ENCODE measurements at regions not wholly inside any gene's neighbourhood (a gene's known extent, or its start where the extent isn't known, plus 50 kb on each side); places are given as distances from the start of the nearest gene placed in this dataset.

DNA sequence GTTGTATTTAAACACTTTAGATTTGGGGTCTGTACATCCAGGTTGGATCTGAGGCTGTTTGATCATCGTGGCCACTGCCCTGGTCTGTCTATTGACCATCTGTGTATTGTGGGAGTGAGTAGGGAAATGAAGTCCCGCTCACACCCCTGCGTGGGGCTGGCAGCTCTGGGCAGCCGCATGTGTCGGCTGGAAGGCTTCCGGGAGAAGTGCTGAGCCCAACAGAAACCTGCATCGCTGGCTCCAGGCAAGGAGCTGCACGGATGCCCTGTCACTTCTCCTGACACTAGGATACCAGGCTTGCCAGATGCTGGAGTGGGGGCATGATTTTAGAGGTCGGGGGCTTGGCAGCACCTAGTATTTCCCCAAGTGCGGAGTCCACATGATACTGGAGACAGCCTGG lies 93.6 kb downstream of the PHETA1 start:
- TF ChIP-seq, protein P1, sequence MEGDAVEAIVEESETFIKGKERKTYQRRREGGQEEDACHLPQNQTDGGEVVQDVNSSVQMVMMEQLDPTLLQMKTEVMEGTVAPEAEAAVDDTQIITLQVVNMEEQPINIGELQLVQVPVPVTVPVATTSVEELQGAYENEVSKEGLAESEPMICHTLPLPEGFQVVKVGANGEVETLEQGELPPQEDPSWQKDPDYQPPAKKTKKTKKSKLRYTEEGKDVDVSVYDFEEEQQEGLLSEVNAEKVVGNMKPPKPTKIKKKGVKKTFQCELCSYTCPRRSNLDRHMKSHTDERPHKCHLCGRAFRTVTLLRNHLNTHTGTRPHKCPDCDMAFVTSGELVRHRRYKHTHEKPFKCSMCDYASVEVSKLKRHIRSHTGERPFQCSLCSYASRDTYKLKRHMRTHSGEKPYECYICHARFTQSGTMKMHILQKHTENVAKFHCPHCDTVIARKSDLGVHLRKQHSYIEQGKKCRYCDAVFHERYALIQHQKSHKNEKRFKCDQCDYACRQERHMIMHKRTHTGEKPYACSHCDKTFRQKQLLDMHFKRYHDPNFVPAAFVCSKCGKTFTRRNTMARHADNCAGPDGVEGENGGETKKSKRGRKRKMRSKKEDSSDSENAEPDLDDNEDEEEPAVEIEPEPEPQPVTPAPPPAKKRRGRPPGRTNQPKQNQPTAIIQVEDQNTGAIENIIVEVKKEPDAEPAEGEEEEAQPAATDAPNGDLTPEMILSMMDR (IDR thresholded peaks at IDR 0.05): no peak
- TF ChIP-seq POLR2A (IDR thresholded peaks at IDR 0.05): no peak

Data from uterus (tissue), 2 donors.